Tibial nerve (tissue), 4 donors: ENCODE measurements at regions not wholly inside any gene's neighbourhood (a gene's known extent, or its start where the extent isn't known, plus 50 kb on each side); places are given as distances from the start of the nearest gene placed in this dataset.

Experiments used
- DNase-seq, 2 donors: peaks; one replicate each; pipeline ENCODE4 v3.0.0-alpha.2; 2019; ENCODE audit warnings: low spot score in 2 of 2
- H3K27ac ChIP-seq, 4 donors: fragments of 200-600 bp; sonication (generic) in 3 of 4; one replicate each; pipeline ENCODE4 v1.5.1; 2017 to 2019; ENCODE audit warnings: mild to moderate bottlenecking in 1 of 4
- H3K27me3 ChIP-seq, 2 donors: fragments of 200-600 bp; sonication (generic) in 1 of 2; one replicate each; pipeline versions ENCODE4 v1.5.1 to v1.6.0; 2017 to 2019
- H3K36me3 ChIP-seq, 3 donors: fragments of 200-600 bp; sonication (generic); one replicate each; pipeline ENCODE4 v1.5.1; 2018 to 2019
- H3K4me1 ChIP-seq, 4 donors: fragments of 200-600 bp; sonication (generic) in 3 of 4; one replicate each; pipeline ENCODE4 v1.5.1; 2017 to 2019
- H3K4me3 ChIP-seq, 4 donors: fragments of 200-600 bp; sonication (generic) in 3 of 4; one replicate each; pipeline ENCODE4 v1.5.1; 2017 to 2019; ENCODE audit warnings: mild to moderate bottlenecking in 1 of 4, moderate library complexity in 1 of 4
- H3K9me3 ChIP-seq, 4 donors: fragments of 200-600 bp; sonication (generic) in 3 of 4; one replicate each; pipeline ENCODE4 v1.5.1; 2017 to 2019
- EP300 ChIP-seq, 2 donors: sonication (generic); formaldehyde crosslinking; IDR thresholded peaks; one replicate each; pipeline ENCODE4 v1.6.1; 2017; ENCODE audit warnings: antibody characterized with exemption in 2 of 2, mild to moderate bottlenecking in 1 of 2
- POLR2A ChIP-seq, 2 donors: fragments of 450-650 bp; IDR thresholded peaks; one replicate each; pipeline ENCODE4 v1.6.1; 2017; ENCODE audit warnings: antibody characterized with exemption in 2 of 2, mild to moderate bottlenecking in 2 of 2, moderate library complexity in 2 of 2
- WGBS, 2 donors: methylation state at CpG; one replicate each; pipeline ENCODE4 v1.1.5; 2018; 5-methylcytosine and 5-hydroxymethylcytosine counted together
- TF ChIP-seq, protein P1 (sequence below), 5 experiments: fragments of 200-600 bp in 3 of 5; fragments of 450-650 bp in 2 of 5; sonication (generic) in 3 of 5; IDR thresholded peaks; one replicate each; pipeline ENCODE4 v1.5.1; 2016 to 2019; ENCODE audit warnings: antibody characterized with exemption in 5 of 5, mild to moderate bottlenecking in 3 of 5, moderate library complexity in 2 of 5

GRCh38 chr18:2207294-2207693 lies 364.0 kb downstream of the METTL4 start:
- Histone ChIP-seq H3K9me3 (no peaks in the 10 kb centered on the region), H3K27ac (no peak overlapping the region), H3K27me3 (no peaks in the 10 kb centered on the region), H3K36me3 (no peaks in the 10 kb centered on the region), H3K4me1 (no peaks in the 10 kb centered on the region), H3K4me3 (no peak overlapping the region)
- no peak for DNase-seq
- TF ChIP-seq, protein P1, sequence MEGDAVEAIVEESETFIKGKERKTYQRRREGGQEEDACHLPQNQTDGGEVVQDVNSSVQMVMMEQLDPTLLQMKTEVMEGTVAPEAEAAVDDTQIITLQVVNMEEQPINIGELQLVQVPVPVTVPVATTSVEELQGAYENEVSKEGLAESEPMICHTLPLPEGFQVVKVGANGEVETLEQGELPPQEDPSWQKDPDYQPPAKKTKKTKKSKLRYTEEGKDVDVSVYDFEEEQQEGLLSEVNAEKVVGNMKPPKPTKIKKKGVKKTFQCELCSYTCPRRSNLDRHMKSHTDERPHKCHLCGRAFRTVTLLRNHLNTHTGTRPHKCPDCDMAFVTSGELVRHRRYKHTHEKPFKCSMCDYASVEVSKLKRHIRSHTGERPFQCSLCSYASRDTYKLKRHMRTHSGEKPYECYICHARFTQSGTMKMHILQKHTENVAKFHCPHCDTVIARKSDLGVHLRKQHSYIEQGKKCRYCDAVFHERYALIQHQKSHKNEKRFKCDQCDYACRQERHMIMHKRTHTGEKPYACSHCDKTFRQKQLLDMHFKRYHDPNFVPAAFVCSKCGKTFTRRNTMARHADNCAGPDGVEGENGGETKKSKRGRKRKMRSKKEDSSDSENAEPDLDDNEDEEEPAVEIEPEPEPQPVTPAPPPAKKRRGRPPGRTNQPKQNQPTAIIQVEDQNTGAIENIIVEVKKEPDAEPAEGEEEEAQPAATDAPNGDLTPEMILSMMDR (IDR thresholded peaks at IDR 0.05): no peak
- TF ChIP-seq EP300 (IDR thresholded peaks at IDR 0.05) (no peak), POLR2A (IDR thresholded peaks at IDR 0.05) (no peak)
- WGBS, 2 donors: 87 to 91% methylated on average over 3 of the region's 3 CpGs

GRCh38 chr18:2212598-2213205 lies 358.6 kb downstream of the METTL4 start:
- DNase-seq: no peak
- 52 to 65% methylated on average over 1 of the region's 1 CpG for WGBS, 2 donors
- Histone ChIP-seq H3K27ac (no peak overlapping the region), H3K4me3 (no peak overlapping the region), H3K4me1 (no peaks in the 10 kb centered on the region), H3K27me3 (no peaks in the 10 kb centered on the region), H3K36me3 (no peaks in the 10 kb centered on the region), H3K9me3 (no peaks in the 10 kb centered on the region)
- TF ChIP-seq POLR2A (IDR thresholded peaks at IDR 0.05) (no peak), EP300 (IDR thresholded peaks at IDR 0.05) (no peak)
- TF ChIP-seq, protein P1 (IDR thresholded peaks at IDR 0.05): no peak

- Histone ChIP-seq H3K27ac (no peak overlapping the region), H3K36me3 (no peaks in the 10 kb centered on the region), H3K4me3 (no peak overlapping the region), H3K27me3 (no peaks in the 10 kb centered on the region), H3K4me1 (no peaks in the 10 kb centered on the region), H3K9me3 (no peaks in the 10 kb centered on the region)
- 93 to 95% methylated on average over 2 of the region's 2 CpGs for WGBS, 2 donors
- no peak for DNase-seq
- TF ChIP-seq, protein P1 (IDR thresholded peaks at IDR 0.05): no peak
- TF ChIP-seq EP300 (IDR thresholded peaks at IDR 0.05) (no peak), POLR2A (IDR thresholded peaks at IDR 0.05) (no peak)
Observed at GRCh38 chr18:2213905-2214304, 357.4 kb downstream of the METTL4 start.

GRCh38 chr18:2217356-2217755 lies 353.9 kb downstream of the METTL4 start:
- H3K27me3 ChIP-seq: no peaks in the 10 kb centered on the region
- WGBS, 2 donors: 47 to 60% methylated on average over 2 of the region's 2 CpGs
- no peaks in the 10 kb centered on the region for H3K9me3 ChIP-seq
- TF ChIP-seq POLR2A (IDR thresholded peaks at IDR 0.05) (no peak), EP300 (IDR thresholded peaks at IDR 0.05) (no peak)
- TF ChIP-seq, protein P1 (IDR thresholded peaks at IDR 0.05): no peak
- no peak overlapping the region for H3K4me3 ChIP-seq
- H3K36me3 ChIP-seq: no peaks in the 10 kb centered on the region
- H3K4me1 ChIP-seq: no peaks in the 10 kb centered on the region
- H3K27ac ChIP-seq: no peak overlapping the region
- no peak for DNase-seq

GRCh38 chr18:2218101-2218500 lies 353.2 kb downstream of the METTL4 start:
- Histone ChIP-seq H3K36me3 (no peaks in the 10 kb centered on the region), H3K27me3 (no peaks in the 10 kb centered on the region), H3K4me3 (no peak overlapping the region), H3K4me1 (peaks cover 0 to 4% (median 0%) of the 10 kb centered on the region in 4 donors), H3K27ac (no peak overlapping the region), H3K9me3 (no peaks in the 10 kb centered on the region)
- DNase-seq: no peak
- TF ChIP-seq POLR2A (IDR thresholded peaks at IDR 0.05): no peak
- no peak for TF ChIP-seq EP300 (IDR thresholded peaks at IDR 0.05)
- TF ChIP-seq, protein P1 (IDR thresholded peaks at IDR 0.05): no peak
- 59 to 62% methylated on average over 4 of the region's 4 CpGs for WGBS, 2 donors
